GM19452 (cell line): ENCODE measurements at regions not wholly inside any gene's neighbourhood (a gene's known extent, or its start where the extent isn't known, plus 50 kb on each side); places are given as distances from the start of the nearest gene placed in this dataset.
A peak's percentile ranks its signal among the peaks of the same experiment; 100 is the strongest.

Experiments used
- ATAC-seq: cut with Tn5 transposase; IDR thresholded peaks from one replicate; pipeline ENCODE4 v1.9.1; 2021; ENCODE audit not compliant: unreplicated experiment

- ATAC-seq, result no peak
Measured at GRCh38 chr18:43570593-43570992, 293.3 kb upstream of the SYT4 start.

GRCh38 chr18:43571078-43571689 lies 293.9 kb upstream of the SYT4 start:
- no peak for ATAC-seq

GRCh38 chr18:43572163-43572562 lies 294.9 kb upstream of the SYT4 start:
- peak; percentile 59 for ATAC-seq

- no peak for ATAC-seq
Measured at GRCh38 chr18:43574974-43575373, 297.7 kb upstream of the SYT4 start.

GRCh38 chr18:43578211-43578610 lies 300.9 kb upstream of the SYT4 start:
- no peak for ATAC-seq

- no peak for ATAC-seq
Measured at GRCh38 chr18:43578706-43579105, 301.4 kb upstream of the SYT4 start.

GRCh38 chr18:43581936-43582519 lies 304.7 kb upstream of the SYT4 start:
- ATAC-seq, result no peak

GRCh38 chr18:43587538-43588153 lies 310.4 kb upstream of the SYT4 start:
- ATAC-seq, result no peak

- no peak for ATAC-seq
Measured at GRCh38 chr18:43588838-43589237, 311.5 kb upstream of the SYT4 start.

- ATAC-seq, result no peak
Measured at GRCh38 chr18:43589611-43590151, 312.4 kb upstream of the SYT4 start.

- no peak for ATAC-seq
Measured at GRCh38 chr18:43590182-43590903, 313.1 kb upstream of the SYT4 start.

- no peak for ATAC-seq
Measured at GRCh38 chr18:43592269-43592668, 315.0 kb upstream of the SYT4 start.

GRCh38 chr18:43596105-43596712 lies 318.9 kb upstream of the SYT4 start:
- ATAC-seq, result no peak

GRCh38 chr18:43601432-43601831 lies 324.1 kb upstream of the SYT4 start:
- no peak for ATAC-seq

- no peak for ATAC-seq
Measured at GRCh38 chr18:43605224-43605623, 327.9 kb upstream of the SYT4 start.

- no peak for ATAC-seq
Measured at GRCh38 chr18:43606795-43607194, 329.5 kb upstream of the SYT4 start.

GRCh38 chr18:43620936-43621335 lies 343.6 kb upstream of the SYT4 start:
- ATAC-seq, result peak; percentile 80

GRCh38 chr18:43622024-43622423 lies 344.7 kb upstream of the SYT4 start:
- no peak for ATAC-seq

- ATAC-seq, result no peak
Measured at GRCh38 chr18:43625582-43625981, 348.3 kb upstream of the SYT4 start.

GRCh38 chr18:43627848-43628530 lies 350.7 kb upstream of the SYT4 start:
- no peak for ATAC-seq

GRCh38 chr18:43634994-43635393 lies 357.7 kb upstream of the SYT4 start:
- no peak for ATAC-seq
